NT2/D1 (cell line): ENCODE measurements at regions not wholly inside any gene's neighbourhood (a gene's known extent, or its start where the extent isn't known, plus 50 kb on each side); places are given as distances from the start of the nearest gene placed in this dataset.

Experiments
- YY1 ChIP-seq: IDR thresholded peaks from 2 replicates; pipeline ENCODE4 v1.6.1; 2011; ENCODE audit not compliant: insufficient read length, insufficient read depth
- ZNF274 ChIP-seq: IDR thresholded peaks from 2 replicates; pipeline ENCODE4 v1.6.1; 2011; ENCODE audit warnings: mild to moderate bottlenecking, low read depth, low read length

DNA sequence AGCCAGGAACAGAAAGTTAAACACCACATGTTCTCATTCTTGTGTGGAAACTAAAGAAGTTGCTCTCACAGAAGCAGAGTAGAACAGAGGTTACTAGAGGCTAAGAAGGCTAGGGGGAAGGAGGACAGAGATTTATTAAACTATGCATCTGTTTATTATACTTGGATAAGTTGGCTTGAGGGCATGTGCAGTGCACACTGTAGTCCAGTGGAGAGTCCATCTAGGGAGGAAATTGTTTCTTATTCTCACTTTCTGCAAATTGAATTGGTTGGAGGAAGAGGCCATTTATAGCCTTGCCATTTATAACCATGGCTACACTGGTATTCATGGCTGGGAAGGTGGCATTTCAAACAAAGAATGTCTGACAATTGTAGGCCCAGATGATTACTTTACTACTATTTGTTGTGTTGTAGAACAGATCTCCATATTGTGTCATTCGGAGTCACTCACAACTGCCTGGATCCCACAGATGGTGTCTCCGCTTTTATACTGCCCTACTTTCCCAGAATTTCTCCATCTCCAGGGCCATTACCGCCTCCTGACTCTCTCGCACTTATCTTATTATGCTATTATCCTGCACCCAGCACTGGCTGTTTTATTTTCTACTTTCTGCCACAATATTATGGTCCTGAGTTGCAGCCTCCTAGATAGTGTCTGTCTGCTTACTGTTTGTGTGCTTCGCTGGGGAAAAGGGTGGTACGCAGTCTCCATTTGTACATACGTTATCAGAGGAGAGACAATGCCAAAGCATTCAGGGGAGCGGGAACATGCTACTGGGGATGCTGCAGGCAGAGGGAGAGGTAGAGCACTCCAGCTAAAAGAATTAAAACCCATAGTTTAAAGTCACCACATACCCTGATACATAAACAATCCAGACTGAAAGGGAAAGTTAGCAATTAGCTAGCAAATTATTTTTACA, 169.3 kb upstream of the BLID start:
- TF ChIP-seq ZNF274 (no peak), YY1 (no peak)
